ENCODE measurements at regions not wholly inside any gene's neighbourhood (a gene's known extent, or its start where the extent isn't known, plus 50 kb on each side); places are given as distances from the start of the nearest gene placed in this dataset.

DNA sequence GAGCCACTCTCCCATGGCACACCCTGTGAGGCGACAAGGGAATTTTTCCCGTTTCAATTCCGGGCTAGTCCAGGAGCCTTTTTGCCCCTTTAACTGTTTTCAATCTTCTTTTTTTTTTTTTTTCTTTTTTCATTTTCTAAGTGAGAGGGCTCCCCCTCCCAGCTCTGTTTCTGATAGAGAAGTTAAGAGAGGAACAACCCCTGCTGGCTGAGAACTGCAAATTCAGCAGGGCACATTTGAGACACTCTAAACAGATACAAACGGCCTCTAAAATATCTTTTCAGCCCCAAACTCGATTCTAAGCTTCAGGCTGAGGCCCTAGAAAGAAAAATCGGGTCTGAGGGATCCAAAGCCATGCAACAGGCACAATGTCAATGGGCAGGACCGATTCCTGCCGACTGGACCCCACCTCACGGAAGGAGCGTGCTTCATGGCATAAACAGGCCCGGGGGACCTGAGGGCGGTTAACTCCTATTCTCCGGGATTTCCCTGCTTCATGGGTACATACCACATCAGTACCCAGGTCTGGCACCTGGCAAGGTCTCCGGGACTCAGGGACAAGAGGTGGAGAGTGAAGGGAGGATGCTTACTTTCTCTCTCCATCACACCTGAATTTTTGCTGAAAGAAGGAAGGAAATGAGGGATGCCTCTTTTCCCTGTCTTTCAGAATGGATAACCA lies 627.5 kb downstream of the BUD13 start:
- H3K9me2 ChIP-seq (ENCODE audit: insufficient read depth, low read length): no peaks in the 10 kb centered on the region
- no peak overlapping the region for H3K27ac ChIP-seq (ENCODE audit: low read length)
- H3K27me3 ChIP-seq (ENCODE audit: insufficient read depth, low read depth, low read length): no peaks in the 10 kb centered on the region
- no peaks in the 10 kb centered on the region for H3K36me3 ChIP-seq (ENCODE audit: insufficient read depth, low read length)
- no peak overlapping the region for H3K4me3 ChIP-seq (ENCODE audit: low read length)
- H3K4me2 ChIP-seq (ENCODE audit: low read length): no peak overlapping the region
- TF ChIP-seq, protein P1, sequence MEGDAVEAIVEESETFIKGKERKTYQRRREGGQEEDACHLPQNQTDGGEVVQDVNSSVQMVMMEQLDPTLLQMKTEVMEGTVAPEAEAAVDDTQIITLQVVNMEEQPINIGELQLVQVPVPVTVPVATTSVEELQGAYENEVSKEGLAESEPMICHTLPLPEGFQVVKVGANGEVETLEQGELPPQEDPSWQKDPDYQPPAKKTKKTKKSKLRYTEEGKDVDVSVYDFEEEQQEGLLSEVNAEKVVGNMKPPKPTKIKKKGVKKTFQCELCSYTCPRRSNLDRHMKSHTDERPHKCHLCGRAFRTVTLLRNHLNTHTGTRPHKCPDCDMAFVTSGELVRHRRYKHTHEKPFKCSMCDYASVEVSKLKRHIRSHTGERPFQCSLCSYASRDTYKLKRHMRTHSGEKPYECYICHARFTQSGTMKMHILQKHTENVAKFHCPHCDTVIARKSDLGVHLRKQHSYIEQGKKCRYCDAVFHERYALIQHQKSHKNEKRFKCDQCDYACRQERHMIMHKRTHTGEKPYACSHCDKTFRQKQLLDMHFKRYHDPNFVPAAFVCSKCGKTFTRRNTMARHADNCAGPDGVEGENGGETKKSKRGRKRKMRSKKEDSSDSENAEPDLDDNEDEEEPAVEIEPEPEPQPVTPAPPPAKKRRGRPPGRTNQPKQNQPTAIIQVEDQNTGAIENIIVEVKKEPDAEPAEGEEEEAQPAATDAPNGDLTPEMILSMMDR (IDR thresholded peaks at IDR 0.05; ENCODE audit: poor library complexity, severe bottlenecking): no peak
- no peak overlapping the region for H2AFZ ChIP-seq (ENCODE audit: low read depth, low read length)
- H3K79me2 ChIP-seq (replicated peaks; ENCODE audit: insufficient read depth, low read length): no peaks in the 10 kb centered on the region
- H3F3A ChIP-seq (ENCODE audit: insufficient read depth, low read length, poor library complexity, severe bottlenecking): no peaks in the 10 kb centered on the region
- no peaks in the 10 kb centered on the region for H3K9me3 ChIP-seq (ENCODE audit: low read length)
- H3K9ac ChIP-seq (ENCODE audit: low read length): no peak overlapping the region
- H4K20me1 ChIP-seq (ENCODE audit: insufficient read depth): no peaks in the 10 kb centered on the region

DNA sequence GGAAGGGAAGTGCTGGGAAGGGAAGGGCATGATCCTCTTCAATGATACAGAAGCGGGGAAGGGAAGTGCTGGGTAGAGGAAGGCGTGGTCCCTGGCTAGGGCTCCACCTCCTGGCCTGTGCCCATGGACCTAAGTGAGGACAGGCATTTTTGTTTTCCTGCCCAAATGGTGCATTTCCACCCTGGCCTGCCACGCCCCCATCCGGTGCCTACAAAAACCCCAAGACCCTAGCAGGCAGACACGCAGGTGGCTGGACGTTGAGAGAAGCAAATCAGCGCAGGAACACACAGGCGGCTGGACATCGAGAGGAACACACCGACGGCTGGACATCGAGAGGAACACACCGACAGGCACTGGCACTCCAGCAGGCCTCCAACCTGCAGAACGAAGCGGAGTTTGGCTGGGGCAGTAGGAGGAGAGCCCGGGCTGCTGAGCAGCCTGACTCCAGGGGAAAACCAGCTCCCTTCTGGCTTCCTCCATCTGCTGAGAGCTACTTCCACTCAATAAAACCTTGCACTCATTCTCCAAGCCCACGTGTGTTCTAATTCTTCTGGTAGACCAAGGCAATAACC lies 628.3 kb downstream of the BUD13 start:
- no peaks in the 10 kb centered on the region for H3K9me3 ChIP-seq (ENCODE audit: low read length)
- no peaks in the 10 kb centered on the region for H3K9me2 ChIP-seq (ENCODE audit: insufficient read depth, low read length)
- no peak overlapping the region for H3K4me3 ChIP-seq (ENCODE audit: low read length)
- H4K20me1 ChIP-seq (ENCODE audit: insufficient read depth): no peaks in the 10 kb centered on the region
- TF ChIP-seq EZH2 (IDR thresholded peaks at IDR 0.05; ENCODE audit: borderline replicate concordance, insufficient read depth, low read length, poor library complexity, severe bottlenecking) (no peak), TAF1 (IDR thresholded peaks at IDR 0.05; ENCODE audit: low read depth) (no peak), MXI1 (conservative IDR thresholded peaks at IDR 0.05; ENCODE audit: poor library complexity, severe bottlenecking) (no peak), EP300 (conservative IDR thresholded peaks at IDR 0.05; ENCODE audit: poor library complexity, severe bottlenecking) (no peak), POLR2AphosphoS5 (IDR thresholded peaks at IDR 0.05) (no peak), SMC3 (conservative IDR thresholded peaks at IDR 0.05; ENCODE audit: poor library complexity) (no peak), RAD21 (conservative IDR thresholded peaks at IDR 0.05) (no peak)
- TF ChIP-seq, protein P2, sequence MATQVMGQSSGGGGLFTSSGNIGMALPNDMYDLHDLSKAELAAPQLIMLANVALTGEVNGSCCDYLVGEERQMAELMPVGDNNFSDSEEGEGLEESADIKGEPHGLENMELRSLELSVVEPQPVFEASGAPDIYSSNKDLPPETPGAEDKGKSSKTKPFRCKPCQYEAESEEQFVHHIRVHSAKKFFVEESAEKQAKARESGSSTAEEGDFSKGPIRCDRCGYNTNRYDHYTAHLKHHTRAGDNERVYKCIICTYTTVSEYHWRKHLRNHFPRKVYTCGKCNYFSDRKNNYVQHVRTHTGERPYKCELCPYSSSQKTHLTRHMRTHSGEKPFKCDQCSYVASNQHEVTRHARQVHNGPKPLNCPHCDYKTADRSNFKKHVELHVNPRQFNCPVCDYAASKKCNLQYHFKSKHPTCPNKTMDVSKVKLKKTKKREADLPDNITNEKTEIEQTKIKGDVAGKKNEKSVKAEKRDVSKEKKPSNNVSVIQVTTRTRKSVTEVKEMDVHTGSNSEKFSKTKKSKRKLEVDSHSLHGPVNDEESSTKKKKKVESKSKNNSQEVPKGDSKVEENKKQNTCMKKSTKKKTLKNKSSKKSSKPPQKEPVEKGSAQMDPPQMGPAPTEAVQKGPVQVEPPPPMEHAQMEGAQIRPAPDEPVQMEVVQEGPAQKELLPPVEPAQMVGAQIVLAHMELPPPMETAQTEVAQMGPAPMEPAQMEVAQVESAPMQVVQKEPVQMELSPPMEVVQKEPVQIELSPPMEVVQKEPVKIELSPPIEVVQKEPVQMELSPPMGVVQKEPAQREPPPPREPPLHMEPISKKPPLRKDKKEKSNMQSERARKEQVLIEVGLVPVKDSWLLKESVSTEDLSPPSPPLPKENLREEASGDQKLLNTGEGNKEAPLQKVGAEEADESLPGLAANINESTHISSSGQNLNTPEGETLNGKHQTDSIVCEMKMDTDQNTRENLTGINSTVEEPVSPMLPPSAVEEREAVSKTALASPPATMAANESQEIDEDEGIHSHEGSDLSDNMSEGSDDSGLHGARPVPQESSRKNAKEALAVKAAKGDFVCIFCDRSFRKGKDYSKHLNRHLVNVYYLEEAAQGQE (IDR thresholded peaks at IDR 0.05; ENCODE audit: borderline replicate concordance): no peak
- TF ChIP-seq, protein P1 (IDR thresholded peaks at IDR 0.05; ENCODE audit: poor library complexity, severe bottlenecking): no peak
- H3K27ac ChIP-seq (ENCODE audit: low read length): no peak overlapping the region
- H3K27me3 ChIP-seq (ENCODE audit: insufficient read depth, low read depth, low read length): no peaks in the 10 kb centered on the region
- H2AFZ ChIP-seq (ENCODE audit: low read depth, low read length): no peak overlapping the region
- no peak overlapping the region for H3K4me2 ChIP-seq (ENCODE audit: low read length)
- H3K36me3 ChIP-seq (ENCODE audit: insufficient read depth, low read length): no peaks in the 10 kb centered on the region
- H3K79me2 ChIP-seq (replicated peaks; ENCODE audit: insufficient read depth, low read length): no peaks in the 10 kb centered on the region
- H3K9ac ChIP-seq (ENCODE audit: low read length): no peak overlapping the region
- no peaks in the 10 kb centered on the region for H3F3A ChIP-seq (ENCODE audit: insufficient read depth, low read length, poor library complexity, severe bottlenecking)

Data from neural cell (in vitro differentiated cells).